ENCODE measurements at regions not wholly inside any gene's neighbourhood (a gene's known extent, or its start where the extent isn't known, plus 50 kb on each side); places are given as distances from the start of the nearest gene placed in this dataset.
"Not testable (repeated sequence)": the region's sequence is repeated elsewhere in the genome, so short reads cannot be mapped to it uniquely, and the experiment has no call there.

GRCh38 chr10:30704026-30704600 is 74.6 kb upstream of the LYZL2 start:
- no peak for DNase-seq (ENCODE audit: low spot score)
- TF ChIP-seq CTCF (IDR thresholded peaks at IDR 0.05): no peak
- H3K4me3 Mint-ChIP-seq (ENCODE audit: unreplicated experiment): no peak overlapping the region
- no peak overlapping the region for H3K27ac Mint-ChIP-seq (ENCODE audit: unreplicated experiment)
- H3K36me3 Mint-ChIP-seq (ENCODE audit: low read depth): no peaks in the 10 kb centered on the region
- H3K27me3 Mint-ChIP-seq (ENCODE audit: low read depth): no peaks in the 10 kb centered on the region
- H3K9me3 Mint-ChIP-seq (ENCODE audit: low read depth): no peaks in the 10 kb centered on the region
- peaks cover 8% of the 10 kb centered on the region for H3K4me1 Mint-ChIP-seq (ENCODE audit: low read depth)

- not testable (repeated sequence) for H3K27ac Mint-ChIP-seq (ENCODE audit: unreplicated experiment); DNase-seq (ENCODE audit: low spot score); H3K9me3 Mint-ChIP-seq (ENCODE audit: low read depth); H3K36me3 Mint-ChIP-seq (ENCODE audit: low read depth); H3K27me3 Mint-ChIP-seq (ENCODE audit: low read depth); H3K4me3 Mint-ChIP-seq (ENCODE audit: unreplicated experiment); H3K4me1 Mint-ChIP-seq (ENCODE audit: low read depth)
These were observed 73.9 kb upstream of the LYZL2 start for GRCh38 chr10:30703446-30703845.

GRCh38 chr10:30702860-30703259 is 73.3 kb upstream of the LYZL2 start:
- Mint-ChIP-seq H3K27ac (ENCODE audit: unreplicated experiment) (no peak overlapping the region), H3K36me3 (ENCODE audit: low read depth) (no peaks in the 10 kb centered on the region), H3K9me3 (ENCODE audit: low read depth) (no peaks in the 10 kb centered on the region), H3K4me1 (ENCODE audit: low read depth) (peaks cover 8% of the 10 kb centered on the region), H3K4me3 (ENCODE audit: unreplicated experiment) (no peak overlapping the region), H3K27me3 (ENCODE audit: low read depth) (no peaks in the 10 kb centered on the region)
- no peak for DNase-seq (ENCODE audit: low spot score)
- TF ChIP-seq CTCF (IDR thresholded peaks at IDR 0.05): no peak

GRCh38 chr10:30701451-30702173 is 72.1 kb upstream of the LYZL2 start:
- no peaks in the 10 kb centered on the region for H3K27me3 Mint-ChIP-seq (ENCODE audit: low read depth)
- H3K4me1 Mint-ChIP-seq (ENCODE audit: low read depth): peaks cover 8% of the 10 kb centered on the region
- H3K9me3 Mint-ChIP-seq (ENCODE audit: low read depth): no peaks in the 10 kb centered on the region
- no peak for TF ChIP-seq CTCF (IDR thresholded peaks at IDR 0.05)
- peak overlapping the region; percentile 12 for H3K4me3 Mint-ChIP-seq (ENCODE audit: unreplicated experiment)
- H3K36me3 Mint-ChIP-seq (ENCODE audit: low read depth): no peaks in the 10 kb centered on the region
- H3K27ac Mint-ChIP-seq (ENCODE audit: unreplicated experiment): no peak overlapping the region
- DNase-seq (ENCODE audit: low spot score): no peak

GRCh38 chr10:30697806-30698205 is 68.3 kb upstream of the LYZL2 start:
- H3K36me3 Mint-ChIP-seq (ENCODE audit: low read depth): no peaks in the 10 kb centered on the region
- no peak for DNase-seq (ENCODE audit: low spot score)
- H3K9me3 Mint-ChIP-seq (ENCODE audit: low read depth): no peaks in the 10 kb centered on the region
- H3K4me1 Mint-ChIP-seq (ENCODE audit: low read depth): peaks cover 13% of the 10 kb centered on the region
- H3K4me3 Mint-ChIP-seq (ENCODE audit: unreplicated experiment): no peak overlapping the region
- H3K27me3 Mint-ChIP-seq (ENCODE audit: low read depth): no peaks in the 10 kb centered on the region
- no peak for TF ChIP-seq CTCF (IDR thresholded peaks at IDR 0.05)
- H3K27ac Mint-ChIP-seq (ENCODE audit: unreplicated experiment): no peak overlapping the region

- H3K4me3 Mint-ChIP-seq (ENCODE audit: unreplicated experiment); H3K36me3 Mint-ChIP-seq (ENCODE audit: low read depth); H3K9me3 Mint-ChIP-seq (ENCODE audit: low read depth); H3K27ac Mint-ChIP-seq (ENCODE audit: unreplicated experiment); DNase-seq (ENCODE audit: low spot score); H3K27me3 Mint-ChIP-seq (ENCODE audit: low read depth): not testable (repeated sequence)
- H3K4me1 Mint-ChIP-seq (ENCODE audit: low read depth): peaks cover 13% of the 10 kb centered on the region
These were observed 67.7 kb upstream of the LYZL2 start for GRCh38 chr10:30697221-30697620.

All from chondrocyte (in vitro differentiated cells).